IMR-90 (cell line): ENCODE measurements at regions not wholly inside any gene's neighbourhood (a gene's known extent, or its start where the extent isn't known, plus 50 kb on each side); places are given as distances from the start of the nearest gene placed in this dataset.

Experiments used
- ATAC-seq: fragments of 200-7000 bp; cut with Tn5 transposase; 2 replicates; pipeline ENCODE4 v1.9.1; 2020; ENCODE audit warnings: low read depth, mild to moderate bottlenecking, moderate library complexity
- BruUV-seq: library from RNA; stranded (reverse); fragments of 400-500 nt; replicated peaks from 2 replicates; lab custom pipeline; 2021; lab: Mats Ljungman, UMichigan
- CTCF ChIA-PET: fragments of 300-600 bp; formaldehyde crosslinking; extraction: SDS; loops from one replicate; lab custom pipeline; 2021; ENCODE audit warnings: antibody characterized with exemption; lab: Yijun Ruan, JAX
- POLR2A ChIA-PET: fragments of 300-600 bp; sonication (Branson Sonifier 250); formaldehyde crosslinking; loops from one replicate; lab custom pipeline; 2022; ENCODE audit warnings: antibody characterized with exemption; ENCODE audit not compliant: unreplicated experiment; lab: Charles Lee
- DNase-seq: peaks from one replicate; pipeline ENCODE4 v3.0.0; 2013
- H2AFZ ChIP-seq: replicated peaks from 2 replicates; pipeline ENCODE3; 2013; ENCODE audit warnings: low read length, mild to moderate bottlenecking; ENCODE audit not compliant: poor library complexity
- H2AK5ac ChIP-seq: 2 replicates; pipeline ENCODE4 v1.6.1; 2013; ENCODE audit warnings: low read depth, low read length, inconsistent platforms
- H2AK9ac ChIP-seq: replicated peaks from 2 replicates; pipeline ENCODE3; 2013; ENCODE audit warnings: mild to moderate bottlenecking, low read depth, low read length, moderate library complexity; ENCODE audit not compliant: poor library complexity
- H2BK120ac ChIP-seq: 2 replicates; pipeline ENCODE4 v1.6.1; 2013; ENCODE audit warnings: low read depth, low read length, inconsistent platforms
- H2BK15ac ChIP-seq: 3 replicates; pipeline ENCODE4 v1.6.1; 2013; ENCODE audit warnings: low read depth, low read length, inconsistent platforms
- H2BK20ac ChIP-seq: 2 replicates; pipeline ENCODE4 v1.6.1; 2013; ENCODE audit warnings: low read depth, mild to moderate bottlenecking, inconsistent platforms, low read length, moderate library complexity
- H2BK5ac ChIP-seq: 2 replicates; pipeline ENCODE4 v1.6.1; 2013; ENCODE audit warnings: mild to moderate bottlenecking, low read depth, low read length, inconsistent platforms; ENCODE audit not compliant: poor library complexity, severe bottlenecking
- H3K14ac ChIP-seq: replicated peaks from 2 replicates; pipeline ENCODE4 v1.6.1; 2013; ENCODE audit warnings: low read depth, low read length, inconsistent platforms
- H3K18ac ChIP-seq: 2 replicates; pipeline ENCODE4 v1.6.1; 2013; ENCODE audit warnings: low read depth, low read length, control low read depth
- H3K23ac ChIP-seq: 2 replicates; pipeline ENCODE4 v1.6.1; 2013; ENCODE audit warnings: low read depth, low read length, inconsistent platforms
- H3K27ac ChIP-seq: 2 replicates; pipeline ENCODE4 v1.5.1; 2013; ENCODE audit warnings: mild to moderate bottlenecking, control low read depth, low read length; ENCODE audit not compliant: insufficient read depth
- H3K27me3 ChIP-seq: 2 replicates; pipeline ENCODE4 v1.6.1; 2013; ENCODE audit warnings: low read length; ENCODE audit not compliant: control insufficient read depth, insufficient read depth
- H3K36me3 ChIP-seq: 2 replicates; pipeline ENCODE4 v1.6.1; 2013; ENCODE audit warnings: low read length, mixed read lengths; ENCODE audit not compliant: control insufficient read depth, insufficient read depth
- H3K4ac ChIP-seq: 2 replicates; pipeline ENCODE4 v1.6.1; 2013; ENCODE audit warnings: low read depth, low read length, inconsistent platforms
- H3K4me1 ChIP-seq: 2 replicates; pipeline ENCODE4 v1.6.1; 2013; ENCODE audit warnings: low read length, mixed read lengths; ENCODE audit not compliant: control insufficient read depth, insufficient read depth
- H3K4me2 ChIP-seq: 2 replicates; pipeline ENCODE4 v1.6.1; 2013; ENCODE audit warnings: low read depth, mild to moderate bottlenecking, control low read depth, low read length, moderate library complexity
- H3K4me3 ChIP-seq: 2 replicates; pipeline ENCODE4 v1.5.1; 2013; ENCODE audit warnings: low read depth, mild to moderate bottlenecking, control low read depth, low read length, moderate library complexity; ENCODE audit not compliant: insufficient read depth
- H3K56ac ChIP-seq: 2 replicates; pipeline ENCODE4 v1.6.1; 2013; ENCODE audit warnings: low read length, inconsistent platforms; ENCODE audit not compliant: insufficient read depth; ENCODE audit errors: extremely low read depth
- H3K79me1 ChIP-seq, 2 experiments: 2 replicates each; pipeline ENCODE4 v1.6.1; 2013; ENCODE audit warnings: low read length in 2 of 2, inconsistent platforms in 1 of 2, low read depth in 1 of 2
- H3K9ac ChIP-seq: 2 replicates; pipeline ENCODE4 v1.6.1; 2013; ENCODE audit warnings: low read depth, low read length, control low read depth
- H3K9me1 ChIP-seq: 2 replicates; pipeline ENCODE4 v1.6.1; 2013; ENCODE audit warnings: low read length, inconsistent platforms; ENCODE audit not compliant: insufficient read depth
- H3K9me3 ChIP-seq: 2 replicates; pipeline ENCODE4 v1.6.1; 2013; ENCODE audit warnings: low read length; ENCODE audit not compliant: control insufficient read depth, insufficient read depth
- H4K20me1 ChIP-seq: 2 replicates; pipeline ENCODE4 v1.6.1; 2013; ENCODE audit warnings: low read length, inconsistent platforms; ENCODE audit not compliant: insufficient read depth
- H4K5ac ChIP-seq: 2 replicates; pipeline ENCODE4 v1.6.1; 2013; ENCODE audit warnings: mild to moderate bottlenecking, low read depth, low read length, control low read depth
- H4K8ac ChIP-seq, 2 experiments: 2 replicates each; pipeline ENCODE4 v1.6.1; 2013; ENCODE audit warnings: low read depth in 2 of 2, low read length in 2 of 2, control low read depth in 1 of 2, inconsistent platforms in 1 of 2
- H4K91ac ChIP-seq: 2 replicates; pipeline ENCODE4 v1.6.1; 2013; ENCODE audit warnings: low read depth, low read length, inconsistent platforms; ENCODE audit not compliant: insufficient read depth
- CEBPB ChIP-seq: IDR thresholded peaks from 2 replicates; pipeline ENCODE4 v1.6.1; 2012; ENCODE audit warnings: low read depth, low read length, improper control_type of control experiment
- CHD1 ChIP-seq: IDR thresholded peaks from 2 replicates; pipeline ENCODE4 v1.6.1; 2012; ENCODE audit warnings: low read depth, low read length, improper control_type of control experiment
- CTCF ChIP-seq: conservative IDR thresholded peaks from 2 replicates; pipeline ENCODE4 v1.5.1; 2012; ENCODE audit warnings: mild to moderate bottlenecking, low read depth, low read length, improper control_type of control experiment
- MAFK ChIP-seq: IDR thresholded peaks from 2 replicates; pipeline ENCODE4 v1.6.1; 2012; ENCODE audit warnings: low read depth, low read length, improper control_type of control experiment
- RAD21 ChIP-seq: IDR thresholded peaks from 2 replicates; pipeline ENCODE4 v1.6.1; 2012; ENCODE audit warnings: low read length, improper control_type of control experiment
- SMC3 ChIP-seq: fragments of 150-350 bp; IDR thresholded peaks from 2 replicates; pipeline ENCODE4 v1.6.1; 2016; ENCODE audit warnings: low read depth, mild to moderate bottlenecking, antibody characterized with exemption, low read length, moderate library complexity
- dilution Hi-C: fragments of 300-500 bp; cut with HindIII; formaldehyde crosslinking; loops from one replicate; pipeline ENCODE4 v1.14.3; 2018; ENCODE audit warnings: low sequenced_read_pairs; ENCODE audit not compliant: unreplicated experiment
- in situ Hi-C: fragments of 300-500 bp; cut with MboI; formaldehyde crosslinking; loops from 3 replicates; pipeline ENCODE4 v1.14.3; 2019; ENCODE audit warnings: low sequenced_read_pairs, inconsistent platforms, mixed read lengths
- intact Hi-C: fragments of 100-400 bp; cut with micrococcal nuclease; formaldehyde crosslinking; loops from 2 replicates; pipeline ENCODE4 v1.10.0; 2022

DNA sequence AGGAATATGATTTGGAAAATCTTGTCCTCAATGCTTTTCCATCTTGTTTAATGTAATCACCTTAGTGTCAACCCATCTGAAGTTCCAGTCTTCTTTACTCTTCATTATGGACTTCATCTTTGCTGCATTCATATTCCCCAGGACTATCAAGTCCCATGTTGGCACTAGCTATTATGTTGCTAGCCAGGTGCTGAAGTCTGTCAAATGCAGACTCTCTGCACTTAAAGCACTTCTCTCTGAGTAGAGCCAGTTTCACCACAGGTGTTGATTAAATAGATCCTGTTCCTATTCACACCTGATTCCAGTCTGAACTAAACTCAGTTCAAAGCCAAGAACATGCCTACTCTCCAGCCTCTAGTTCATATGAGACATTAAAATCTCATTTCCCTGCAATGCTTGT lies 75.0 kb upstream of the PKN2 start:
- dilution Hi-C loops = no loop called here
- Histone ChIP-seq H2BK5ac (no peak overlapping the region), H3K23ac (no peak overlapping the region), H3K4me1 (no peaks in the 10 kb centered on the region), H4K91ac (no peak overlapping the region), H4K5ac (no peak overlapping the region), H2BK15ac (no peak overlapping the region), H3K18ac (no peak overlapping the region), H3K14ac (no peak overlapping the region), H2BK120ac (no peak overlapping the region), H3K4ac (no peak overlapping the region), H3K36me3 (no peaks in the 10 kb centered on the region), H2AK9ac (no peak overlapping the region), H3K9me1 (no peaks in the 10 kb centered on the region), H3K9ac (no peak overlapping the region), H3K79me1 (no peaks in the 10 kb centered on the region), H4K8ac (no peak overlapping the region), H3K4me2 (no peak overlapping the region), H2AK5ac (no peak overlapping the region), H4K20me1 (no peaks in the 10 kb centered on the region), H2BK20ac (no peak overlapping the region), H3K27me3 (no peaks in the 10 kb centered on the region; the same call in 1 of the 2 replicates), H2AFZ (no peak overlapping the region), H3K56ac (no peak overlapping the region), H3K4me3 (no peak overlapping the region), H3K27ac (no peak overlapping the region), H3K9me3 (no peaks in the 10 kb centered on the region)
- no peak for TF ChIP-seq MAFK
- no peak for TF ChIP-seq SMC3
- TF ChIP-seq CHD1 = no peak
- TF ChIP-seq RAD21 = no peak
- TF ChIP-seq CEBPB = no peak
- TF ChIP-seq CTCF = no peak
- in situ Hi-C loops = no loop called here
- ATAC-seq (no peak), DNase-seq (no peak)
- BruUV-seq = no TSS peak
- intact Hi-C loops = loop anchor here (10.0 kb wide), 1 partner anchor 846 kb away; no protein-coding TSS in a partner anchor
- ChIA-PET CTCF (interaction anchor here (0.6 kb wide), 1 partner anchor 428 kb away, joined by 3 read pairs; no protein-coding TSS in a partner anchor), POLR2A (no interaction called here)
